SK-N-SH (cell line): ENCODE measurements at regions not wholly inside any gene's neighbourhood (a gene's known extent, or its start where the extent isn't known, plus 50 kb on each side); places are given as distances from the start of the nearest gene placed in this dataset.

Source experiments
- CTCF ChIA-PET: fragments of 300-600, 350-600 bp; formaldehyde crosslinking; extraction: SDS; loops from one replicate; lab custom pipeline; 2021; lab: Yijun Ruan, JAX
- POLR2A ChIA-PET: fragments of 350-600 bp; sonication (Branson Sonifier 250); formaldehyde crosslinking; extraction: SDS; loops from one replicate; lab custom pipeline; 2020; ENCODE audit warnings: antibody characterized with exemption, inconsistent platforms; lab: Yijun Ruan, JAX
- DNase-seq: peaks from one replicate; pipeline ENCODE4 v3.0.0; 2012
- H2AFZ ChIP-seq: fragments of 200-600 bp; sonication (generic); 2 replicates; pipeline ENCODE4 v1.8.1; 2016; ENCODE audit warnings: antibody characterized with exemption, mild to moderate bottlenecking, low read depth
- H3F3A ChIP-seq: fragments of 200-600 bp; sonication (generic); replicated peaks from 2 replicates; pipeline ENCODE3; 2016; ENCODE audit warnings: antibody characterized with exemption, mild to moderate bottlenecking; ENCODE audit not compliant: insufficient read depth
- H3K27ac ChIP-seq, 2 experiments: fragments of 200-500 bp in 1 of 2; fragments of 200-600 bp in 1 of 2; sonication (Bioruptor generic) in 1 of 2; sonication (generic), shearing (Covaris generic) in 1 of 2; 2 replicates each; pipeline versions ENCODE4 v1.5.1 to v1.6.1; 2014 to 2016; ENCODE audit warnings: low read depth in 2 of 2, inconsistent platforms in 1 of 2, low read length in 1 of 2, mild to moderate bottlenecking in 1 of 2, mixed read lengths in 1 of 2
- H3K27me3 ChIP-seq: fragments of 200-600 bp; sonication (generic), shearing (Covaris generic); 2 replicates; pipeline ENCODE4 v1.6.1; 2016; ENCODE audit warnings: mixed run types; ENCODE audit not compliant: insufficient read depth
- H3K36me3 ChIP-seq, 2 experiments: fragments of 200-500 bp in 1 of 2; fragments of 200-600 bp in 1 of 2; sonication (Bioruptor generic) in 1 of 2; sonication (generic) in 1 of 2; replicated peaks in 1 of 2; 2 replicates each; pipeline versions ENCODE3 to v1.5.1; 2014 to 2016; ENCODE audit warnings: low read length in 1 of 2, mild to moderate bottlenecking in 1 of 2; ENCODE audit not compliant: insufficient read depth in 2 of 2, control insufficient read depth in 1 of 2
- H3K4me1 ChIP-seq, 2 experiments: fragments of 200-500 bp in 1 of 2; fragments of 200-600 bp in 1 of 2; sonication (Bioruptor generic) in 1 of 2; sonication (generic), shearing (Covaris generic) in 1 of 2; 2 replicates each; pipeline versions ENCODE4 v1.5.1 to v1.6.1; 2014 to 2016; ENCODE audit warnings: low read depth in 1 of 2, low read length in 1 of 2, mixed run types in 1 of 2; ENCODE audit not compliant: insufficient read depth in 2 of 2, control insufficient read depth in 1 of 2
- H3K4me2 ChIP-seq: fragments of 200-600 bp; sonication (generic), shearing (Covaris generic); 2 replicates; pipeline ENCODE4 v1.6.1; 2017; ENCODE audit warnings: mixed run types
- H3K4me3 ChIP-seq, 2 experiments: fragments of 200-500 bp in 1 of 2; fragments of 200-600 bp in 1 of 2; sonication (Bioruptor generic) in 1 of 2; sonication (generic), shearing (Covaris generic) in 1 of 2; 2 replicates each; pipeline versions ENCODE4 v1.5.1 to v1.8.1; 2014 to 2016; ENCODE audit warnings: low read depth in 2 of 2, inconsistent platforms in 1 of 2, low read length in 1 of 2, mild to moderate bottlenecking in 1 of 2, mixed read lengths in 1 of 2, moderate library complexity in 1 of 2
- H3K79me2 ChIP-seq: fragments of 200-600 bp; sonication (generic); 2 replicates; pipeline ENCODE4 v1.8.1; 2017; ENCODE audit warnings: mild to moderate bottlenecking; ENCODE audit not compliant: insufficient read depth
- H3K9ac ChIP-seq: fragments of 200-600 bp; sonication (generic); 2 replicates; pipeline ENCODE4 v1.6.1; 2017; ENCODE audit warnings: mixed run types
- H3K9me2 ChIP-seq: fragments of 200-600 bp; sonication (generic); 2 replicates; pipeline ENCODE4 v1.6.1; 2017; ENCODE audit warnings: mixed run types
- H3K9me3 ChIP-seq: fragments of 200-600 bp; sonication (generic); 2 replicates; pipeline ENCODE4 v1.6.1; 2017; ENCODE audit warnings: mixed run types, mild to moderate bottlenecking, moderate library complexity
- H4K20me1 ChIP-seq: fragments of 200-600 bp; sonication (generic); 2 replicates; pipeline ENCODE4 v1.6.1; 2017; ENCODE audit warnings: mild to moderate bottlenecking, mixed run types; ENCODE audit not compliant: insufficient read depth
- CTCF ChIP-seq: fragments of 200-600 bp; sonication (generic); IDR thresholded peaks from 2 replicates; pipeline ENCODE4 v1.6.1; 2017; ENCODE audit warnings: antibody characterized with exemption, mild to moderate bottlenecking, moderate library complexity
- ELF1 ChIP-seq: IDR thresholded peaks from 2 replicates; pipeline ENCODE4 v1.4.0; 2012
- EP300 ChIP-seq, 2 experiments: IDR thresholded peaks; 2 replicates each; pipeline versions ENCODE4 v1.4.0 to v1.6.1; 2012; ENCODE audit warnings: borderline replicate concordance in 1 of 2, low read depth in 1 of 2, low read length in 1 of 2
- EZH2phosphoT487 ChIP-seq: fragments of 200-600 bp; sonication (generic); IDR thresholded peaks from 2 replicates; pipeline ENCODE4 v1.6.1; 2017; ENCODE audit warnings: low read depth, mixed run types, mild to moderate bottlenecking, antibody characterized with exemption, moderate library complexity, borderline replicate concordance
- IRF3 ChIP-seq: fragments of 150-350 bp; IDR thresholded peaks from 2 replicates; pipeline ENCODE4 v1.6.1; 2016; ENCODE audit warnings: mild to moderate bottlenecking, low read depth, low read length
- JUND ChIP-seq: IDR thresholded peaks from 2 replicates; pipeline ENCODE4 v1.4.0; 2012
- RFX5 ChIP-seq: IDR thresholded peaks from 2 replicates; pipeline ENCODE4 v1.6.1; 2012; ENCODE audit warnings: mild to moderate bottlenecking, improper control_type of control experiment, low read length
- RXRA ChIP-seq: IDR thresholded peaks from 2 replicates; pipeline ENCODE4 v1.4.0; 2012; ENCODE audit warnings: low read depth, mild to moderate bottlenecking, borderline replicate concordance
- TAF1 ChIP-seq: IDR thresholded peaks from 2 replicates; pipeline ENCODE4 v1.6.1; 2012; ENCODE audit warnings: low read depth, mild to moderate bottlenecking, low read length, moderate library complexity, borderline replicate concordance
- TEAD4 ChIP-seq: IDR thresholded peaks from 2 replicates; pipeline ENCODE4 v1.4.0; 2012; ENCODE audit warnings: mild to moderate bottlenecking, borderline replicate concordance; ENCODE audit not compliant: insufficient read depth
- USF1 ChIP-seq: IDR thresholded peaks from 2 replicates; pipeline ENCODE4 v1.4.0; 2012; ENCODE audit warnings: low read depth, borderline replicate concordance
- ZBTB33 ChIP-seq: IDR thresholded peaks from 2 replicates; pipeline ENCODE4 v1.4.0; 2012; ENCODE audit warnings: low read depth, borderline replicate concordance
- WGBS: methylation state at CpG from one replicate; pipeline ENCODE4 v1.1.6; 2017; ENCODE audit warnings: low lambda C conversion rate; 5-methylcytosine and 5-hydroxymethylcytosine counted together

GRCh38 chr12:67202678-67203012 is 66.5 kb upstream of the CAND1 start:
- Histone ChIP-seq H3K36me3 (no peaks in the 10 kb centered on the region), H3K4me3 (no peak overlapping the region), H3K9me3 (no peaks in the 10 kb centered on the region), H4K20me1 (no peaks in the 10 kb centered on the region), H3F3A (no peaks in the 10 kb centered on the region), H3K9ac (no peak overlapping the region)
- TF ChIP-seq IRF3 (no peak), RFX5 (no peak), EP300 (IDR thresholded peaks at IDR 0.05; ENCODE audit: borderline replicate concordance in 1 of 2, low read depth in 1 of 2, low read length in 1 of 2) (no peak), EZH2phosphoT487 (no peak), USF1 (no peak)
- TF ChIP-seq, all 33 proteins: peak for 0
- H3K27me3 ChIP-seq, result no peaks in the 10 kb centered on the region
- POLR2A ChIA-PET, result no interaction called here
- no peaks in the 10 kb centered on the region for H3K9me2 ChIP-seq
- CTCF ChIA-PET, result no interaction called here
- no peak overlapping the region for H3K27ac ChIP-seq
- H2AFZ ChIP-seq, result no peak overlapping the region
- H3K79me2 ChIP-seq, result no peaks in the 10 kb centered on the region
- no peaks in the 10 kb centered on the region for H3K4me1 ChIP-seq
- WGBS, result 52% methylated on average over 3 of the region's 3 CpGs
- no peak overlapping the region for H3K4me2 ChIP-seq
- no peak for DNase-seq

GRCh38 chr12:67208281-67209067 is 60.7 kb upstream of the CAND1 start:
- CTCF ChIA-PET, result interaction anchor here (0.7 kb wide), 1 partner anchor 16 kb away, joined by 3 read pairs; no protein-coding TSS in a partner anchor
- POLR2A ChIA-PET, result no interaction called here
- Histone ChIP-seq H3K27ac (no peak overlapping the region), H3K79me2 (no peaks in the 10 kb centered on the region), H3K4me2 (no peak overlapping the region), H3K9me3 (no peaks in the 10 kb centered on the region; the same call in 1 of the 2 replicates), H3K9ac (no peak overlapping the region), H3K36me3 (no peaks in the 10 kb centered on the region), H3K4me3 (no peak overlapping the region), H4K20me1 (no peaks in the 10 kb centered on the region), H2AFZ (no peak overlapping the region), H3K27me3 (no peaks in the 10 kb centered on the region), H3F3A (no peaks in the 10 kb centered on the region), H3K4me1 (no peaks in the 10 kb centered on the region), H3K9me2 (no peaks in the 10 kb centered on the region)
- no peak for DNase-seq
- 46% methylated on average over 8 of the region's 8 CpGs for WGBS
- no peak for TF ChIP-seq TEAD4

GRCh38 chr12:67211029-67211428 is 58.1 kb upstream of the CAND1 start:
- no peaks in the 10 kb centered on the region for H3K4me1 ChIP-seq
- H3K9me2 ChIP-seq, result no peaks in the 10 kb centered on the region
- no peaks in the 10 kb centered on the region for H3F3A ChIP-seq
- ChIA-PET CTCF (no interaction called here), POLR2A (no interaction called here)
- H3K27ac ChIP-seq, result no peak overlapping the region
- no peaks in the 10 kb centered on the region for H4K20me1 ChIP-seq
- no peaks in the 10 kb centered on the region; the same call in 1 of the 2 replicates for H3K9me3 ChIP-seq
- 17% methylated on average over 5 of the region's 5 CpGs for WGBS
- no peak overlapping the region for H3K9ac ChIP-seq
- H3K4me3 ChIP-seq, result no peak overlapping the region
- H3K4me2 ChIP-seq, result no peak overlapping the region
- no peaks in the 10 kb centered on the region for H3K36me3 ChIP-seq
- H2AFZ ChIP-seq, result no peak overlapping the region
- no peaks in the 10 kb centered on the region for H3K27me3 ChIP-seq
- H3K79me2 ChIP-seq, result no peaks in the 10 kb centered on the region
- no peak for DNase-seq
- no peak for TF ChIP-seq RXRA
- TF ChIP-seq EP300 (IDR thresholded peaks at IDR 0.05; ENCODE audit: borderline replicate concordance in 1 of 2, low read depth in 1 of 2, low read length in 1 of 2), result no peak
- no peak for TF ChIP-seq ZBTB33
- TF ChIP-seq CTCF, result no peak
- no peak for TF ChIP-seq ELF1
- TF ChIP-seq TAF1, result no peak
- no peak for TF ChIP-seq JUND
